Spleen (tissue), 11 donors: ENCODE measurements at regions not wholly inside any gene's neighbourhood (a gene's known extent, or its start where the extent isn't known, plus 50 kb on each side); places are given as distances from the start of the nearest gene placed in this dataset.

Experiments used
- DNase-seq: peaks from one replicate; pipeline ENCODE4 v3.0.0-alpha.2; 2020
- H3K27ac ChIP-seq, 8 donors: fragments of 200-600 bp; sonication (generic) in 7 of 8; 1 replicate in 4 of 8; 2 replicates in 4 of 8; pipeline versions ENCODE4 v1.5.0 to v1.8.0; 2016 to 2021; ENCODE audit warnings: inconsistent platforms in 4 of 8, mild to moderate bottlenecking in 4 of 8, moderate library complexity in 1 of 8
- H3K27me3 ChIP-seq, 7 donors: fragments of 200-600 bp; sonication (generic) in 6 of 7; replicated peaks in 1 of 7; 1 replicate in 4 of 7; 2 replicates in 3 of 7; pipeline versions ENCODE4 v1.5.0 to v1.8.0; 2016 to 2021; ENCODE audit warnings: inconsistent platforms in 3 of 7, mild to moderate bottlenecking in 1 of 7
- H3K36me3 ChIP-seq, 6 donors: fragments of 200-600 bp; sonication (generic) in 5 of 6; 1 replicate in 4 of 6; 2 replicates in 2 of 6; pipeline versions ENCODE4 v1.5.0 to v1.8.0; 2016 to 2021; ENCODE audit warnings: inconsistent platforms in 2 of 6
- H3K4me1 ChIP-seq, 6 donors: fragments of 200-600 bp; sonication (generic) in 5 of 6; 1 replicate in 3 of 6; 2 replicates in 3 of 6; pipeline versions ENCODE4 v1.5.0 to v1.8.0; 2016 to 2021; ENCODE audit warnings: inconsistent platforms in 3 of 6
- H3K4me3 ChIP-seq, 8 donors: fragments of 200-600 bp; sonication (generic) in 7 of 8; 1 replicate in 4 of 8; 2 replicates in 4 of 8; pipeline versions ENCODE4 v1.5.0 to v1.8.0; 2016 to 2021; ENCODE audit warnings: inconsistent platforms in 4 of 8, mild to moderate bottlenecking in 4 of 8, moderate library complexity in 2 of 8
- H3K9me3 ChIP-seq, 8 donors: fragments of 200-600 bp; sonication (generic) in 7 of 8; 1 replicate in 4 of 8; 2 replicates in 4 of 8; pipeline versions ENCODE4 v1.5.0 to v1.8.0; 2016 to 2021; ENCODE audit warnings: inconsistent platforms in 4 of 8
- POLR2A ChIP-seq, 3 donors: fragments of 450-650 bp; IDR thresholded peaks; one replicate each; pipeline ENCODE4 v1.5.1; 2017; ENCODE audit warnings: antibody characterized with exemption in 3 of 3, mild to moderate bottlenecking in 1 of 3
- POLR2AphosphoS5 ChIP-seq, 3 donors: sonication (generic); formaldehyde crosslinking; IDR thresholded peaks; one replicate each; pipeline ENCODE4 v1.5.1; 2017; ENCODE audit warnings: antibody characterized with exemption in 3 of 3
- WGBS, 5 donors: extraction: QIAGEN DNeasy Blood & Tissue Kit in 3 of 5; methylation state at CpG; one replicate each; pipeline versions ENCODE4 v1.1.5 to v1.1.7; 2013 to 2018; 5-methylcytosine and 5-hydroxymethylcytosine counted together
- intact Hi-C: fragments of 100-400 bp; cut with DNase I; formaldehyde crosslinking; loops from one replicate; pipeline ENCODE4 v1.15.0; 2023; ENCODE audit warnings: low total_unique reads
- TF ChIP-seq, protein P1 (sequence below), 11 experiments: fragments of 200-600 bp in 7 of 11; fragments of 450-650 bp in 4 of 11; sonication (generic) in 4 of 11; IDR thresholded peaks in 8 of 11; conservative IDR thresholded peaks in 3 of 11; 1 replicate in 7 of 11; 2 replicates in 4 of 11; pipeline versions ENCODE4 v1.4.0 to v1.8.0; 2016 to 2021; ENCODE audit warnings: antibody characterized with exemption in 11 of 11, inconsistent platforms in 4 of 11, mild to moderate bottlenecking in 1 of 11
- donor health status: healthy with polysubstance abuse.
- donor health status: DM: no; HTN: no; CAD: no; lungs with moderate emphysema.
- donor health status: DM: no; HTN: no; CAD: no.
- donor health status: Bipolar disorder and iron deficiency.
- donor health status: healthy.
- donor health status: DM: no; HTN: no; CAD: no.
- donor health status: DM: yes; HTN: yes; CAD: no.

DNA sequence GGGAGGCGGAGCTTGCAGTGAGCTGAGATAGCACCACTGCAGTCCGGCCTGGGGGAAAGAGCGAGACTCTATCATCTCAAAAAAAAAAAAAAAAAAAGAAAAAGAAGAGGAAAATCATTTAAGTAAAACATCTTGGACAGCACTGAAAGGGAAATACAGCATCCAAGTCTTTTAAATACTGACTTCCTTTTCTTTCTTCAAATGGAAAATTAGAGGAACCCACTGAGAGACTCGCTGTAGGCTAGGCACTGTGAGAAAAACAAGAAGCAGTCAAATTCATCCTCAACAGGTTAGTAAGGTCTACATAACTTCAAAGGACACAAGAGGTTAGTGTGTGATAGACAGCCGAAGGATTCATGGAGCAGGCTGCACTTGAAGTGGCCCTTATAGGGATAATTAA, 243.7 kb downstream of the BLID start:
- intact Hi-C loops = no loop called here
- Histone ChIP-seq H3K4me1 (peaks cover 0 to 3% (median 0%) of the 10 kb centered on the region in 6 donors), H3K9me3 (no peaks in the 10 kb centered on the region), H3K27me3 (no peaks in the 10 kb centered on the region), H3K27ac (no peak overlapping the region), H3K36me3 (no peaks in the 10 kb centered on the region), H3K4me3 (no peak overlapping the region)
- DNase-seq = no peak
- 73 to 86% (median 79%) methylated on average over 5 of the region's 5 CpGs for WGBS, 5 donors
- TF ChIP-seq, protein P1, sequence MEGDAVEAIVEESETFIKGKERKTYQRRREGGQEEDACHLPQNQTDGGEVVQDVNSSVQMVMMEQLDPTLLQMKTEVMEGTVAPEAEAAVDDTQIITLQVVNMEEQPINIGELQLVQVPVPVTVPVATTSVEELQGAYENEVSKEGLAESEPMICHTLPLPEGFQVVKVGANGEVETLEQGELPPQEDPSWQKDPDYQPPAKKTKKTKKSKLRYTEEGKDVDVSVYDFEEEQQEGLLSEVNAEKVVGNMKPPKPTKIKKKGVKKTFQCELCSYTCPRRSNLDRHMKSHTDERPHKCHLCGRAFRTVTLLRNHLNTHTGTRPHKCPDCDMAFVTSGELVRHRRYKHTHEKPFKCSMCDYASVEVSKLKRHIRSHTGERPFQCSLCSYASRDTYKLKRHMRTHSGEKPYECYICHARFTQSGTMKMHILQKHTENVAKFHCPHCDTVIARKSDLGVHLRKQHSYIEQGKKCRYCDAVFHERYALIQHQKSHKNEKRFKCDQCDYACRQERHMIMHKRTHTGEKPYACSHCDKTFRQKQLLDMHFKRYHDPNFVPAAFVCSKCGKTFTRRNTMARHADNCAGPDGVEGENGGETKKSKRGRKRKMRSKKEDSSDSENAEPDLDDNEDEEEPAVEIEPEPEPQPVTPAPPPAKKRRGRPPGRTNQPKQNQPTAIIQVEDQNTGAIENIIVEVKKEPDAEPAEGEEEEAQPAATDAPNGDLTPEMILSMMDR (IDR thresholded peaks at IDR 0.05 in 8 of 11, conservative IDR thresholded peaks at IDR 0.05 in 3 of 11) = no peak
- TF ChIP-seq POLR2AphosphoS5 (IDR thresholded peaks at IDR 0.05) = no peak
- TF ChIP-seq POLR2A (IDR thresholded peaks at IDR 0.05) = no peak

DNA sequence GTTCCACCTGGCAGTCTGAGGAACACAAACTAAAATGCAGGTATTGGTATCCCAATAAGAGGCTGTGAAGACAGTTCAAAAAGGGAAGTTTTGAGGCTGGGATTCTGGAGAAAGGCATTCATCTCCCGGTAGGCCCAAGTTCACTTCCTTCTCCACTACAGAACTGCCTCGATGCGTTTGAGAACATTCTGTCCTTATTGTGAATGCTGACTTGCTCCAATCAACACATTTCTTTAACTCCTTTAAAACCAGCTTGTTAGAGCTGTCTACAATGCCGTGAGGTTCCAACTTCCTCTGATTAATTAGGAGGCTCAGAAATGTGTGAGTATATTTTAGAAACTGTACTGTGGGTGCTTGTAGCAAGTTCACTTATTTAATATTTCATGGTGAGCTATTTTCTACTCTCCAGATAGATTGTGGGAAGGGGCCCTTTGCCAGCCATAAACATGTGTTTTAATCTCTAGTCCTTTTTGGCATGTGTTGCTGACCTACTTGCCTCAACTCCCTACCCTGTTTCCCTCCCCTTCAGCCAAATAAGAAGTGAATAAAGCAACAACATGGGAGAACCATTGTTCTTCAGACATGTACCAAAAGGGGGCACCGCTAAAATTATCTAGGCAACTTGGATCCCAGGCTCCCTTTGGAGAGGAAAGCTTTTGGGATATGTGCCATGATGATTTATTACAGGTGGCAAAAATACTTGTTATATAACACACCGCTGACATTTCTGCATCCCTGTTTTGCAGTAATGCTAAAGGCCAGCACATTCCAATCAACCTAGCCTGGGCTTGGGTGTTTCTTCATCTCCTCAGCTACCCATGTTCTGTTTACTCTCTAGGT, 245.6 kb downstream of the BLID start:
- DNase-seq = no peak
- H3K4me3 ChIP-seq = no peak overlapping the region
- TF ChIP-seq POLR2AphosphoS5 (IDR thresholded peaks at IDR 0.05) = peak in 1 of 3 donors; percentile 5
- no peak for TF ChIP-seq POLR2A (IDR thresholded peaks at IDR 0.05)
- H3K4me1 ChIP-seq = peaks cover 0 to 3% (median 0%) of the 10 kb centered on the region in 6 donors
- intact Hi-C loops = no loop called here
- H3K27ac ChIP-seq = peak overlapping the region in 4 of 8 donors; percentile 51 to 64 (median 55)
- H3K9me3 ChIP-seq = no peaks in the 10 kb centered on the region
- no peaks in the 10 kb centered on the region for H3K27me3 ChIP-seq
- no peaks in the 10 kb centered on the region for H3K36me3 ChIP-seq
- WGBS, 5 donors = 63 to 72% (median 68%) methylated on average over 6 of the region's 6 CpGs

DNA sequence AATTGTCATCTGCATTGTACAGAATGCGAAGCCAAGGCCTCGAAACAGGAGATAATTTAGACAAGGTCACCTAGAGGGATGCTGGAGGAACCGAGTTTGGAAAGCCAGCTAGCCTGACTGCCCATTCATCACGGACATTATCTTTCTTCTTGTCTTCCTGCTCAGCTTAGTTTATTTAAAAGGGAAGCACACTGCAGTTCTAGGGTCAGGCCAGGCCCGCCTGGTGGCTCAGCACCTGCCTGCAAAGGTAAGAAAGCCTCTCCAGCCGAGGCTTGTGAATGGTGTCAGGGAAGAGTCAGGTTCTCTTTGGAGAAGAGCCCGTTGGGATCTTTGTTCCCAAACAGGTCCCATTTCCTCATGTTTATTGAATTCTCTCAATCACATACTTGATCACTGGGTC, 246.5 kb downstream of the BLID start:
- peak overlapping the region in 4 of 8 donors; percentile 39 to 56 (median 52) for H3K27ac ChIP-seq
- TF ChIP-seq POLR2AphosphoS5 (IDR thresholded peaks at IDR 0.05) (no peak), POLR2A (IDR thresholded peaks at IDR 0.05) (no peak)
- H3K36me3 ChIP-seq = no peaks in the 10 kb centered on the region
- H3K9me3 ChIP-seq = no peaks in the 10 kb centered on the region
- H3K27me3 ChIP-seq = no peaks in the 10 kb centered on the region
- H3K4me3 ChIP-seq = no peak overlapping the region
- intact Hi-C loops = no loop called here
- no peak for DNase-seq
- 72 to 86% (median 80%) methylated on average over 7 of the region's 7 CpGs for WGBS, 5 donors
- peaks cover 0 to 3% (median 0%) of the 10 kb centered on the region in 6 donors for H3K4me1 ChIP-seq

DNA sequence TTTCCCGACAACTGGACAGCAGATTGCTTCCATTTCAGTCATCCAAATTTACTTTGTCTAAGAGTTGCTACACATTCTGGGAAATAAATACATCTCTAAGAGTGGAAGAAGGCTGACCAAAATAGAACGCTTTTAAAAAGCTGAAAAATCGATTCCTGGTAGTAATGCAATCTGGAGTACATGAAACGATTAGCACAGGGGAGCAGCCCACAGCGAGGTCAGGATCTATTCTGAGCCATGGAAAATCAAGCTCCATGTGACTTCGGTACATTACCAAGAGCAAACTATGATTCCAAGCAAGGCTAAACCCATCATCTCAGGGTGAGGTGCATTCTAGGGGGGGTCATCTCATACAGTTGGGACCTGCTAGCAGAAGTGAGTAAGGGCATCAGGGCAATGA, 249.3 kb downstream of the BLID start:
- Histone ChIP-seq H3K9me3 (peaks cover 0 to 15% (median 0%) of the 10 kb centered on the region in 8 donors), H3K36me3 (no peaks in the 10 kb centered on the region), H3K27me3 (no peaks in the 10 kb centered on the region), H3K4me1 (peaks cover 0 to 3% (median 0%) of the 10 kb centered on the region in 6 donors), H3K27ac (no peak overlapping the region), H3K4me3 (no peak overlapping the region)
- 72 to 91% (median 86%) methylated on average over 6 of the region's 6 CpGs for WGBS, 5 donors
- DNase-seq = no peak
- TF ChIP-seq POLR2A (IDR thresholded peaks at IDR 0.05) = no peak
- TF ChIP-seq, protein P1 (IDR thresholded peaks at IDR 0.05 in 8 of 11, conservative IDR thresholded peaks at IDR 0.05 in 3 of 11) = no peak
- TF ChIP-seq POLR2AphosphoS5 (IDR thresholded peaks at IDR 0.05) = no peak
- intact Hi-C loops = no loop called here

DNA sequence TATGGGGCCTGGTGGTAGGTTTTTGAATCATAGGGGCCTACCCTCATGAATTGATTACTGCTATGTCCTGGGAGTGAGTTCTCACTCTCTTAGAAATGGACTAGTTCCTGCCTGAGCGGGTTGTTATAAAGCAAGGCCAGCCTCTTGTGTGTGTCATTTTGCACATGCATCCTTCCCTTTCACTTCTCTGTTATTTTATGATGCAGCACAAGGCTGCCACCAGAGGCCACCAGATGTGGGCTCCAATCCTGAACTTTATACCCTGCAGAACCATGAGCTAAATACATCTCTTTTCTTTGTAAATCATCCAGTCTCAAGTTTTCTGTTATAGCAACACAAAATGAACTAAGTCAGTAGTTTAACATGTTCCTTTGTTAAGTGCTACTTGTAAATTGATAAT, 251.4 kb downstream of the BLID start:
- H3K36me3 ChIP-seq = no peaks in the 10 kb centered on the region
- H3K9me3 ChIP-seq = peaks cover 0 to 21% (median 3%) of the 10 kb centered on the region in 8 donors
- H3K27ac ChIP-seq = no peak overlapping the region
- WGBS, 5 donors = 75 to 80% (median 76%) methylated on average over 1 of the region's 1 CpG
- H3K27me3 ChIP-seq = no peaks in the 10 kb centered on the region
- H3K4me3 ChIP-seq = no peak overlapping the region
- no peaks in the 10 kb centered on the region for H3K4me1 ChIP-seq
- TF ChIP-seq POLR2A (IDR thresholded peaks at IDR 0.05) (no peak), POLR2AphosphoS5 (IDR thresholded peaks at IDR 0.05) (no peak)
- TF ChIP-seq, protein P1 (IDR thresholded peaks at IDR 0.05 in 8 of 11, conservative IDR thresholded peaks at IDR 0.05 in 3 of 11) = no peak
- no peak for DNase-seq
- intact Hi-C loops = no loop called here
